AG09319 (cell line): ENCODE measurements at regions not wholly inside any gene's neighbourhood (a gene's known extent, or its start where the extent isn't known, plus 50 kb on each side); places are given as distances from the start of the nearest gene placed in this dataset.

Experiments used
- DNase-seq: peaks from one replicate; pipeline ENCODE4 v3.0.0-alpha.2; 2010; ENCODE audit warnings: low read depth; ENCODE audit errors: extremely low read depth
- TF ChIP-seq, protein P1 (sequence below): IDR thresholded peaks from 2 replicates; pipeline ENCODE4 v1.5.1; 2011; ENCODE audit warnings: low read depth, mild to moderate bottlenecking, inconsistent platforms, low read length, moderate library complexity

DNA sequence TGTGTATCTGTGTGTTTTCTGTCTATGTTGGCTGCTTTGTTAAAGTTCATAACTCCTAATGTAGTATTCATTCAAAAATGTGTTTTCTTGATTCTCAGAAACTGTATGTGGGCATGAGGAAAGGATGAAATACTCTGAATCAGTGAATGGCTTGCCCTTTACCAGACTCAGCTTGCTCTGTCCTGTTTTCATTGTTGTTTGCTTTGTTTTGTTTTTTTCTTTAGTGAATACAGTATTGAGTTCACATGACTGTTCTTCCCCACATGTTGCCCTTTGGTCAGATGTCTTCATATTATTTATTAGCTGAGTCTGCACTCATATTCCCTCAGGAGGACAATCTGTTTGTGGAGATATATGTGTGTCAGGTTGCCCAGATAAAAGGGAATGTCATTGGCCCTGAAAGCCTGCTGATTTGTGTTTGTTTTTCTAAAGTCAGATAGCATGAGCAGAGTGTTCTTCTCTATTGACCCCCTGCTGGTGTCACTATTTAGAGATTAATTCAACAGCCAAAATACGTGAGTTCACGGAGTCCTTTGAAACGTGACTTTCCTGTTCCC is 1184.4 kb downstream of the RPA4 start:
- no peak for DNase-seq
- TF ChIP-seq, protein P1, sequence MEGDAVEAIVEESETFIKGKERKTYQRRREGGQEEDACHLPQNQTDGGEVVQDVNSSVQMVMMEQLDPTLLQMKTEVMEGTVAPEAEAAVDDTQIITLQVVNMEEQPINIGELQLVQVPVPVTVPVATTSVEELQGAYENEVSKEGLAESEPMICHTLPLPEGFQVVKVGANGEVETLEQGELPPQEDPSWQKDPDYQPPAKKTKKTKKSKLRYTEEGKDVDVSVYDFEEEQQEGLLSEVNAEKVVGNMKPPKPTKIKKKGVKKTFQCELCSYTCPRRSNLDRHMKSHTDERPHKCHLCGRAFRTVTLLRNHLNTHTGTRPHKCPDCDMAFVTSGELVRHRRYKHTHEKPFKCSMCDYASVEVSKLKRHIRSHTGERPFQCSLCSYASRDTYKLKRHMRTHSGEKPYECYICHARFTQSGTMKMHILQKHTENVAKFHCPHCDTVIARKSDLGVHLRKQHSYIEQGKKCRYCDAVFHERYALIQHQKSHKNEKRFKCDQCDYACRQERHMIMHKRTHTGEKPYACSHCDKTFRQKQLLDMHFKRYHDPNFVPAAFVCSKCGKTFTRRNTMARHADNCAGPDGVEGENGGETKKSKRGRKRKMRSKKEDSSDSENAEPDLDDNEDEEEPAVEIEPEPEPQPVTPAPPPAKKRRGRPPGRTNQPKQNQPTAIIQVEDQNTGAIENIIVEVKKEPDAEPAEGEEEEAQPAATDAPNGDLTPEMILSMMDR, result no peak

DNA sequence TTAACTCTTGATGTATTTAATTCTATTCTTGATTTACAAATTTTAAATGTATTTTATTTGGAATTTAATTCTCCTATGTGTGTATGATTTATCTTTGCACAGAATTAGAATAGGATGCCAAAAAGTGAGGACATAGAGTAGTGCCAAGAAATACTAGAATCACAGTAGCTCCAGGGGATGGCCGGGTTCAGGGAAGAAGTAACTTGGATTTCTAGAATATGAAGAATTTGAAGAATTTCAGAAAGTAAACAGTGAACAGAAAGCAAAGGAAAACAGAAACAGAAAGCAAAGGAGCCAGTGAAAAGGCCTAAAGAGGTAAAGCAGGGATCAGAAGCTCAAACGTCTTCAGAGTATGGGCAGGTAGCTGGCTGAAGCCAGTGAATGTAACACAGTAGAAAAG is 1187.6 kb downstream of the RPA4 start:
- TF ChIP-seq, protein P1, result no peak
- no peak for DNase-seq

DNA sequence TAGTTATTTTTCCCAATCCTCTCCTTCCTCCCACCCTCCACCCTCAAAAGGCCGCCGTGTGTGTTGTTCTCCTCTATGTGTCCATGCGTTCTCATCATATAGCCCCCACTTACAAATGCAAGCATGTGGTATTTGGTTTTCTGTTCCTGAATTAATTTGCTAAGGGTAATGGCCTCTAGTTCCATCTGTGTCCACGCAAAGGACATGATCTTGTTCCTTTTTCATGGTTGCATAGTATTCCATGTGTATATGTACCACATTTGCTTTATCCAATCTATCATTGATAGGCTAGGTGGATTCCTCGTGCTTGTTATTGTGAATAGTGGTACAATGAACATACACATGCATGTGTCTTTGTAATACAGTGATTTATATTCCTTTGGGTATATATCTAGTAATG is 1193.7 kb downstream of the RPA4 start:
- TF ChIP-seq, protein P1, result no peak
- no peak for DNase-seq

DNA sequence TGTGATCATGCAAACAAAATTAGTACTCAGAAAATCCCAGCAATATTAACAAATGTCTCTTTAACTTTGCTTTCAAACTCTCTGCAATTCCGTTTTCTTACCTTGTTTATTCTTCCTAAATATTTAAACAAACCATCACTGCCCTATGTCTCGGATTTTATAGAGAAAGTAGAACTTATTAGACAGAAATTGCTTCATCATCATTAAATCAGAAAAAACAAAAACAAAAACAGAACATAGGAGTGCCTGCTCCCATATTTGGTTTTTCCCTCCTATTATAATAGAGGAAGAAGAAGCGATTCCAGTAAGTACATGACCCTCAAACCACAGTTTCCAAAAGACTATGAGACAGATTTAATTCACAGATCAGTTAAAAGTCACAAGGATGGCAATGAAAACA is 1228.0 kb downstream of the RPA4 start:
- DNase-seq, result no peak
- TF ChIP-seq, protein P1, result no peak

DNA sequence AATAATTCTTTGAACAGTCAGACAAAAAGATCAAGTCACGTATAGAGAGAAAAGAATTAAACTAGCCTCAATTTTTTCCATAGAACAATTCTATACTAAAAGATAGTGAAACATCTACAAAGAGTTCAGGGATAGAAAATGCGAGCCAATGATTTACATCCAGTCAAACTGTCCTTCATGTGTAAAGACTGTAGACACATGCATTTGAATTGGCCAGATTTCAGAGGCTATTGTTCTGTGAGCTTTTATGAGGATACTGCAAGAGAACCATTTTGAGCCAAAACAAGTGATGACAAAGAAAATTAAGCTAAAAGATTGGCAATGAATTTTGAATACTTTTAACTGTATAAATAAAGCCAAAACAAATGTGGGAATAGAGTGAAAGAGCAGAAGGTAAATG is 1230.3 kb downstream of the RPA4 start:
- no peak for DNase-seq
- TF ChIP-seq, protein P1, result no peak

DNA sequence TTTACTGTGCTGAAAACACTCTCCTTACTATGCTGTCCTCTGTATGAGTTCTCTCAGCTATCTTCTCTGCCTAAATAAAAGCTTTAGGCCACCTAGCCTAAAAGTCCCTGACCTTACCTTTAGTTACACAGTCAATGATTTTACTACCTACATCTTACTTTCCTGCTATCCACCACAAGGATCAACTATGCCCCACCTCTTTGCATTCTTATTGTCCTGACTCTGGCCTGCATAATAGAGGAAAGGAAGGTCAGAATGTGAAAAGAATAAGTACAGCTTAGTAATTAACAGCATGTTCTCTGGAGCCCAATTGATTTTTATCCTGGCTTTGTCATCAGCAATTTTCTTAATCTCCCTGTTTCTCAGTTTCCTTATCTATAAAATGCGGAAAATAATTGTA is 1257.8 kb downstream of the RPA4 start:
- no peak for DNase-seq
- TF ChIP-seq, protein P1, result no peak

DNA sequence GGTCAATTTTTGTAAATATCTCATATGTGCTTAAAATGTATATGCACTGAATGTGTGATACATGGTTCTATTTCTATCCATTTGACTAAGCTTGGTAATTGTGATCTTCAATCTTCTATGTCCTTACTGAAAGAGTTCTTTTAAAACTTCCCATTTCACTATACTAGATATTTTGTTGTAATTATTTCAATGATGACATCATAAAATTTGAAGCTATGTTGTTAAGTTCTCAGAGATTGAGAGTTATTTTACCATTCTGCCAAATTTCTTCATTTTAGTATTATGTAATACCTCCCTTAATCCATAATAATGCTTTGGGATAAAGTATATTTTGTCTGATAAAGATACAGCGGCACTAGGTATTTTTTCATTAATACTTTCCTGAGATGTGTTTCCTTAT is 1307.3 kb downstream of the RPA4 start:
- TF ChIP-seq, protein P1, result no peak
- DNase-seq, result no peak
